ENCODE measurements at regions not wholly inside any gene's neighbourhood (a gene's known extent, or its start where the extent isn't known, plus 50 kb on each side); places are given as distances from the start of the nearest gene placed in this dataset.
A peak's percentile ranks its signal among the peaks of the same experiment; 100 is the strongest.

DNA sequence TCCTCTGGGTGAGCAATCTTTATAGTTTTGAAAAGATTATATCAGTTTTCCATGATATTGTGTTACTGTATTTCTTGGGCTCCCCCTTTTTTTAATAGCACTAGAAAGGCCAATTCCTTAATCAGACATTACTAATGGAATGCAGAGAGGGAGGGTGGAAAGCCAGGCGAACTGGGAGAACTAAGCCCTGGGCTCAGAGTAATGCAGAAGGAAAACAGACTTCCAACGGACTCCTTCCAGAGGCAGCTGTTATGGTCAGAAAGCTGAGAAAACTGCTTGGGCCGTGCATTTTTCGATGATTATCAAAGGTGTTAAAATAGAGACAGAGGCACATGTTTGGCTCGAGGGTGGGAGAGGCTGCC lies 206.3 kb downstream of the FOXD2 start:
- 60 to 67% methylated on average over 5 of the region's 5 CpGs for WGBS, 2 donors
- Histone ChIP-seq H3K36me3 (no peaks in the 10 kb centered on the region), H3K9me3 (no peaks in the 10 kb centered on the region), H3K27me3 (no peaks in the 10 kb centered on the region), H3K4me3 (no peak overlapping the region), H3K27ac (no peak overlapping the region), H3K4me1 (no peaks in the 10 kb centered on the region)
- FAIRE-seq = no peak
- TF ChIP-seq, protein P1, sequence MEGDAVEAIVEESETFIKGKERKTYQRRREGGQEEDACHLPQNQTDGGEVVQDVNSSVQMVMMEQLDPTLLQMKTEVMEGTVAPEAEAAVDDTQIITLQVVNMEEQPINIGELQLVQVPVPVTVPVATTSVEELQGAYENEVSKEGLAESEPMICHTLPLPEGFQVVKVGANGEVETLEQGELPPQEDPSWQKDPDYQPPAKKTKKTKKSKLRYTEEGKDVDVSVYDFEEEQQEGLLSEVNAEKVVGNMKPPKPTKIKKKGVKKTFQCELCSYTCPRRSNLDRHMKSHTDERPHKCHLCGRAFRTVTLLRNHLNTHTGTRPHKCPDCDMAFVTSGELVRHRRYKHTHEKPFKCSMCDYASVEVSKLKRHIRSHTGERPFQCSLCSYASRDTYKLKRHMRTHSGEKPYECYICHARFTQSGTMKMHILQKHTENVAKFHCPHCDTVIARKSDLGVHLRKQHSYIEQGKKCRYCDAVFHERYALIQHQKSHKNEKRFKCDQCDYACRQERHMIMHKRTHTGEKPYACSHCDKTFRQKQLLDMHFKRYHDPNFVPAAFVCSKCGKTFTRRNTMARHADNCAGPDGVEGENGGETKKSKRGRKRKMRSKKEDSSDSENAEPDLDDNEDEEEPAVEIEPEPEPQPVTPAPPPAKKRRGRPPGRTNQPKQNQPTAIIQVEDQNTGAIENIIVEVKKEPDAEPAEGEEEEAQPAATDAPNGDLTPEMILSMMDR (IDR thresholded peaks at IDR 0.05) = no peak
- DNase-seq = no peak
- ATAC-seq = no peak
- intact Hi-C loops (cut with DNase I) = no loop called here

DNA sequence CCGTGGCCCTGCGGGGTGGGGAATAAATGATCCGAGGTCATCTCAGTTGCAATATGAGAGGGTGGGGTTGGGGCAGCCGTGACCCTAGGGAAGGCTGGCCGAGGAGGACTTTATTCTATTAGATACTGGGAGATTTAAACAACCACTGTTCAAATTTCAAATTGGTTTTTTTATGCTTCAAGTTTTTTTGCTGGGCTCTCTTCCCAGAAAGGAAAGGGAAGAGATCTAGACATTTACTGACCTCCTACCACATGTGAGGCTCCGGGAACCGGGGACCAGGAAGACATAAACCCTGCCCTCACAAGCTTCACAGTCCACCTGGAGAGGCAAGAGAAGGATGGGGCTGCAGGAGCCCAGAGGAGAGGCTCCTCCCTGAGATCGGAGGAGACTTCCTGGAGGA lies 207.3 kb downstream of the FOXD2 start:
- ATAC-seq = no peak
- no peak for FAIRE-seq
- no peaks in the 10 kb centered on the region for H3K9me3 ChIP-seq
- 41 to 58% methylated on average over 8 of the region's 8 CpGs for WGBS, 2 donors
- no peaks in the 10 kb centered on the region for H3K4me1 ChIP-seq
- H3K36me3 ChIP-seq = no peaks in the 10 kb centered on the region
- no peaks in the 10 kb centered on the region for H3K27me3 ChIP-seq
- intact Hi-C loops (cut with DNase I) = no loop called here
- no peak overlapping the region for H3K4me3 ChIP-seq
- H3K27ac ChIP-seq = no peak overlapping the region
- no peak for DNase-seq
- TF ChIP-seq, protein P1 (IDR thresholded peaks at IDR 0.05) = no peak

DNA sequence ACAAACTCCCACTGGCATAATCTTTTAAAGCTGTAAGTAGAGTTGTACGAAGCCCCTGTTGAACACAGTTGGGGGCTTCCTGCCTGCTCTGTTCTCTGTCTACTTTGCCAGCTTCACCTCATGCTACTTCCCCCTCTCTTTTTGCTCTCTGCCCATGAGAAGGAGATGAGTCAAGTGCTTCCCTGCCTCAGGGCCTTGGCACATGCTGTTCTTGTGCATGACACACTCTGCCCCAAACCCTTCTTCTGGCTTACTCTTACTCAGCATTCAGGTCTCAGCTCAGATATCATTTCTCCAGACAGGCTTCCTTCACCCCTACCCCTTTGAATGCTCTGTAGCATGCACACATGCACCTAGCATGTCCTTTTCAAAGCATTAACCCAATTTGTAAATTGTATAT lies 208.8 kb downstream of the FOXD2 start:
- ATAC-seq = no peak
- Histone ChIP-seq H3K4me1 (no peaks in the 10 kb centered on the region), H3K9me3 (no peaks in the 10 kb centered on the region), H3K27me3 (no peaks in the 10 kb centered on the region), H3K36me3 (no peaks in the 10 kb centered on the region), H3K27ac (no peak overlapping the region), H3K4me3 (no peak overlapping the region)
- TF ChIP-seq, protein P1 (IDR thresholded peaks at IDR 0.05) = no peak
- WGBS, 2 donors = 71 to 80% methylated on average over 1 of the region's 1 CpG
- DNase-seq = no peak
- no peak for FAIRE-seq
- intact Hi-C loops (cut with DNase I) = no loop called here

DNA sequence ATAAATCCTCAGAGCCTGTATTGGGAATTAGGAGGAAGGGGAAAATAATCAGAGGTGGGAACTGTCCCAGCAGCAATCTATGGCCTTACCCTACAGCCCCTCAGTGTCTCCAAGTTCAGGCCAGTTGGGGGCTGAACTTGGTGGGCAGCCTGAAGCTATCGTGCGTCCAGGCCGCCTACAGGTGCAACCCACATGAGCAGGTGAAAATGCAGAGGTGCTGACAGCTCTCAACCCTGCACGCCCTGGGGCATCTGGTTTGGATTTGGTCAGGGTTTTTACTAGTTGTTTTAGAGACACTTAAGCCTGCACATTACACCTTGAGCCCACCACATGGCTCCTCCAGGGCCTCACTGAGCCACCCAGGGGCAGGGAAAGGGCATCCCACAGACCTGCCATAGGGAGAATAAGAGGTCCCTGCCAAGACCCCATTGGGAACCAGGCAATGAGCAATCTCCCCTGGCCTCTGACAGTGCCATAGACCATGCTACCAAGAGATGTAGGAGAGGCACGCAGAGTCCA lies 209.5 kb downstream of the FOXD2 start:
- WGBS, 2 donors = 75 to 81% methylated on average over 5 of the region's 5 CpGs
- Histone ChIP-seq H3K4me3 (no peak overlapping the region), H3K9me3 (no peaks in the 10 kb centered on the region), H3K4me1 (no peaks in the 10 kb centered on the region), H3K27ac (no peak overlapping the region), H3K27me3 (no peaks in the 10 kb centered on the region), H3K36me3 (no peaks in the 10 kb centered on the region)
- TF ChIP-seq, protein P1 (IDR thresholded peaks at IDR 0.05) = no peak
- intact Hi-C loops (cut with DNase I) = no loop called here
- ATAC-seq = no peak
- no peak for DNase-seq
- FAIRE-seq = no peak

DNA sequence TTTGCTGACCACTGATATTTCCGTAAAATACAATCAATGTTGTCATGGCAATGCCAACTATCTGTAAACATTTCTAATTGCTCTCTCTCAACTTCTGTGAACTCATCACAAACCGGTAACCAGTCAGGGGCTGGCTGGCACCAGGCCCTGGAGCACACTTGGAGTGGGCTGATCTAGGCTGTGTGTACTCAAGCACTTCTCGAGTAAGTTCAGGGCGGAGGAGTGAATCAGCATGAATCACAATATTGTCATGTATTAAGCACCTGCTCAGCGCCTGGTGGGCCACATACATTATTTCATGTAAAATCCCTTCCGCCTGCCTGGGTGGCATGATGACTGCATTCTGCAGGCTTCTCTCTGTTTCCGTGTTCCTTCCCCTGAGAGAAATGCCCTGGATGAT lies 212.4 kb downstream of the FOXD2 start:
- no peaks in the 10 kb centered on the region for H3K27me3 ChIP-seq
- ATAC-seq = peak in 3 of 4 donors; percentile 47 to 84 (median 57)
- TF ChIP-seq, protein P1 (IDR thresholded peaks at IDR 0.05) = no peak
- intact Hi-C loops (cut with DNase I) = no loop called here
- H3K27ac ChIP-seq = no peak overlapping the region
- no peaks in the 10 kb centered on the region for H3K4me1 ChIP-seq
- no peak for DNase-seq
- no peak for FAIRE-seq
- no peaks in the 10 kb centered on the region for H3K36me3 ChIP-seq
- 51 to 53% methylated on average over 7 of the region's 7 CpGs for WGBS, 2 donors
- H3K4me3 ChIP-seq = no peak overlapping the region
- no peaks in the 10 kb centered on the region for H3K9me3 ChIP-seq

Measured in pancreas (tissue), 10 donors.